Stomach (tissue), 8 donors: ENCODE measurements at regions not wholly inside any gene's neighbourhood (a gene's known extent, or its start where the extent isn't known, plus 50 kb on each side); places are given as distances from the start of the nearest gene placed in this dataset.

Experiments
- DNase-seq, 2 donors: peaks; one replicate each; pipeline versions ENCODE4 v3.0.0 to v3.0.0-alpha.2; 2013 to 2019
- H3K27ac ChIP-seq, 5 donors: fragments of 200-600 bp in 4 of 5; sonication (generic) in 4 of 5; one replicate each; pipeline ENCODE4 v1.5.1; 2013 to 2019; ENCODE audit warnings: mild to moderate bottlenecking in 1 of 5, moderate library complexity in 1 of 5
- H3K27me3 ChIP-seq, 3 donors: fragments of 200-600 bp; sonication (generic); one replicate each; pipeline ENCODE4 v1.5.1; 2017 to 2019; ENCODE audit warnings: mixed run types in 1 of 3
- H3K36me3 ChIP-seq, 4 donors: fragments of 200-600 bp; sonication (generic); 1 replicate in 3 of 4; 2 replicates in 1 of 4; pipeline ENCODE4 v1.5.1; 2016 to 2019
- H3K4me1 ChIP-seq, 4 donors: fragments of 200-600 bp; sonication (generic); one replicate each; pipeline ENCODE4 v1.5.1; 2016 to 2019
- H3K4me3 ChIP-seq, 4 donors: fragments of 200-600 bp; sonication (generic) in 3 of 4; one replicate each; pipeline ENCODE4 v1.5.1; 2016 to 2019; ENCODE audit warnings: mild to moderate bottlenecking in 1 of 4
- H3K9me3 ChIP-seq, 4 donors: fragments of 200-600 bp; sonication (generic); one replicate each; pipeline ENCODE4 v1.5.1; 2016 to 2019
- CTCF ChIP-seq, 7 experiments: fragments of 450-650 bp in 4 of 7; fragments of 200-600 bp in 3 of 7; sonication (generic) in 3 of 7; IDR thresholded peaks; one replicate each; pipeline ENCODE4 v1.5.1; 2016 to 2019; ENCODE audit warnings: antibody characterized with exemption in 7 of 7, control low read depth in 2 of 7, mild to moderate bottlenecking in 1 of 7
- EP300 ChIP-seq: sonication (generic); formaldehyde crosslinking; IDR thresholded peaks from one replicate; pipeline ENCODE4 v1.6.1; 2017; ENCODE audit warnings: antibody characterized with exemption
- POLR2A ChIP-seq, 4 donors: fragments of 450-650 bp; IDR thresholded peaks; one replicate each; pipeline ENCODE4 v1.6.1; 2016; ENCODE audit warnings: antibody characterized with exemption in 4 of 4, control low read depth in 2 of 4, mild to moderate bottlenecking in 1 of 4, moderate library complexity in 1 of 4
- POLR2AphosphoS5 ChIP-seq, 3 donors: sonication (generic); formaldehyde crosslinking; IDR thresholded peaks; one replicate each; pipeline ENCODE4 v1.6.1; 2016; ENCODE audit warnings: antibody characterized with exemption in 3 of 3
- WGBS, 5 donors: extraction: QIAGEN DNeasy Blood & Tissue Kit in 3 of 5; methylation state at CpG; one replicate each; pipeline versions ENCODE4 v1.1.5 to v1.1.7; 2013 to 2018; 5-methylcytosine and 5-hydroxymethylcytosine counted together
- intact Hi-C: fragments of 100-400 bp; cut with DNase I; formaldehyde crosslinking; loops from one replicate; pipeline ENCODE4 v1.15.1; 2023; ENCODE audit warnings: low total_unique reads
- donor health status: healthy with polysubstance abuse.
- donor health status: Bipolar disorder and iron deficiency.
- donor health status: healthy.

- DNase-seq: no peak
- no peaks in the 10 kb centered on the region for H3K9me3 ChIP-seq
- H3K4me1 ChIP-seq: no peaks in the 10 kb centered on the region
- intact Hi-C loops: no loop called here
- H3K4me3 ChIP-seq: no peak overlapping the region
- no peaks in the 10 kb centered on the region for H3K27me3 ChIP-seq
- no peak for TF ChIP-seq POLR2AphosphoS5 (IDR thresholded peaks at IDR 0.05)
- WGBS, 5 donors: 76 to 88% (median 80%) methylated on average over 6 of the region's 6 CpGs
- H3K36me3 ChIP-seq: no peaks in the 10 kb centered on the region
- no peak overlapping the region for H3K27ac ChIP-seq
Measured at GRCh38 chr15:66952756-66953522, 112.5 kb upstream of the SMAD3 start.

GRCh38 chr15:66953523-66954229 lies 111.7 kb upstream of the SMAD3 start:
- no peaks in the 10 kb centered on the region for H3K9me3 ChIP-seq
- 80 to 91% (median 83%) methylated on average over 11 of the region's 11 CpGs for WGBS, 5 donors
- no peak overlapping the region for H3K27ac ChIP-seq
- no peaks in the 10 kb centered on the region for H3K36me3 ChIP-seq
- intact Hi-C loops: no loop called here
- DNase-seq: no peak
- no peak for TF ChIP-seq POLR2A (IDR thresholded peaks at IDR 0.05)
- no peak overlapping the region for H3K4me3 ChIP-seq
- H3K27me3 ChIP-seq: no peaks in the 10 kb centered on the region
- no peaks in the 10 kb centered on the region for H3K4me1 ChIP-seq

- H3K9me3 ChIP-seq: no peaks in the 10 kb centered on the region
- no peak overlapping the region for H3K4me3 ChIP-seq
- no peak overlapping the region for H3K27ac ChIP-seq
- no peaks in the 10 kb centered on the region for H3K36me3 ChIP-seq
- DNase-seq: no peak
- no peaks in the 10 kb centered on the region for H3K27me3 ChIP-seq
- no peaks in the 10 kb centered on the region for H3K4me1 ChIP-seq
- TF ChIP-seq EP300: no peak
- no peak for TF ChIP-seq POLR2A (IDR thresholded peaks at IDR 0.05)
- TF ChIP-seq POLR2AphosphoS5 (IDR thresholded peaks at IDR 0.05): no peak
- no peak for TF ChIP-seq CTCF (IDR thresholded peaks at IDR 0.05)
- intact Hi-C loops: no loop called here
- WGBS, 5 donors: 88 to 97% (median 91%) methylated on average over 5 to 6 of the region's 6 CpGs
Measured at GRCh38 chr15:66954601-66955000, 110.8 kb upstream of the SMAD3 start.

- no peaks in the 10 kb centered on the region for H3K4me1 ChIP-seq
- no peak overlapping the region for H3K27ac ChIP-seq
- no peak for DNase-seq
- H3K9me3 ChIP-seq: no peaks in the 10 kb centered on the region
- H3K4me3 ChIP-seq: no peak overlapping the region
- no peak for TF ChIP-seq POLR2A (IDR thresholded peaks at IDR 0.05)
- TF ChIP-seq CTCF (IDR thresholded peaks at IDR 0.05): no peak
- no peak for TF ChIP-seq POLR2AphosphoS5 (IDR thresholded peaks at IDR 0.05)
- no peak for TF ChIP-seq EP300
- H3K27me3 ChIP-seq: no peaks in the 10 kb centered on the region
- WGBS, 5 donors: 50 to 87% (median 57%) methylated on average over 4 of the region's 4 CpGs
- intact Hi-C loops: no loop called here
- H3K36me3 ChIP-seq: no peaks in the 10 kb centered on the region
Measured at GRCh38 chr15:66955001-66955516, 110.3 kb upstream of the SMAD3 start.

- no peak for TF ChIP-seq EP300
- TF ChIP-seq POLR2AphosphoS5 (IDR thresholded peaks at IDR 0.05): no peak
- TF ChIP-seq POLR2A (IDR thresholded peaks at IDR 0.05): no peak
- no peak for TF ChIP-seq CTCF (IDR thresholded peaks at IDR 0.05)
- 69 to 82% (median 72%) methylated on average over 2 of the region's 2 CpGs for WGBS, 5 donors
- intact Hi-C loops: no loop called here
Measured at GRCh38 chr15:66955871-66956585, 109.4 kb upstream of the SMAD3 start.

More at GRCh38 chr15:66955871-66956585, 109.4 kb upstream of the SMAD3 start:
- no peaks in the 10 kb centered on the region for H3K9me3 ChIP-seq
- no peak for DNase-seq
- H3K4me3 ChIP-seq: no peak overlapping the region
- no peaks in the 10 kb centered on the region for H3K27me3 ChIP-seq
- H3K27ac ChIP-seq: no peak overlapping the region
- H3K36me3 ChIP-seq: no peaks in the 10 kb centered on the region
- H3K4me1 ChIP-seq: no peaks in the 10 kb centered on the region
